ENCODE measurements at regions not wholly inside any gene's neighbourhood (a gene's known extent, or its start where the extent isn't known, plus 50 kb on each side); places are given as distances from the start of the nearest gene placed in this dataset.
A peak's percentile ranks its signal among the peaks of the same experiment; 100 is the strongest.

DNA sequence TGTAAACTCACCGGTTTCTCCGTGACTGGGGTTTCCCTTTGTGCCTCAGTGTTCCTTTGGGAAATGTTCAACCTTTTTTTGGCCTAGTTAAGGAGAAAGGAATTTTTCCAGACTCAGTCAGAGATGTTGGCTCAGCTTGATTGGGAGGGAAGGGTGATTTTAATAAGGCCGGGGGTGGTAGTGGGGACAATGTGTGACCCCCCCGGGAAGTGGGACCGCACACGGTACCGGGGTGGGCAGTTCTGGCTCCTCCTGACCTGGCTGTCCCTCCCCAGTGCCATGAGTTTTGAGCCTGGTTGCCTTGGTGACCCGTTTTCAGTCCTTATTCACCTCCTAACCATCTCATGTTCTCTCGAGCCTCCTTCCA lies 132.7 kb downstream of the SNX5 start:
- no peak for TF ChIP-seq CTCF (IDR thresholded peaks at IDR 0.05)
- TF ChIP-seq POLR2A (IDR thresholded peaks at IDR 0.05), result no peak
- peak overlapping the region; percentile 46 to 93 (median 76) for H3K27ac ChIP-seq
- peaks cover 0 to 24% (median 14%) of the 10 kb centered on the region in 3 donors for H3K4me1 ChIP-seq
- no peaks in the 10 kb centered on the region for H3K9me3 ChIP-seq
- WGBS, 2 donors, result 63 to 88% methylated on average over 4 to 8 of the region's 9 CpGs
- DNase-seq, result no peak
- no peak overlapping the region for H3K4me3 ChIP-seq
- H3K27me3 ChIP-seq, result no peaks in the 10 kb centered on the region
- intact Hi-C loops (cut with DNase I), result no loop called here
- no peaks in the 10 kb centered on the region for H3K36me3 ChIP-seq

GRCh38 chr20:17835240-17835933 lies 133.2 kb downstream of the SNX5 start:
- no peak for TF ChIP-seq POLR2A (IDR thresholded peaks at IDR 0.05)
- no peak for TF ChIP-seq CTCF (IDR thresholded peaks at IDR 0.05)
- no peaks in the 10 kb centered on the region for H3K9me3 ChIP-seq
- intact Hi-C loops (cut with DNase I), result no loop called here
- H3K27ac ChIP-seq, result peak overlapping the region; percentile 46 to 93 (median 76)
- no peaks in the 10 kb centered on the region for H3K36me3 ChIP-seq
- DNase-seq, result no peak
- no peaks in the 10 kb centered on the region for H3K27me3 ChIP-seq
- no peak overlapping the region for H3K4me3 ChIP-seq
- peaks cover 0 to 24% (median 14%) of the 10 kb centered on the region in 3 donors for H3K4me1 ChIP-seq
- 38 to 55% methylated on average over 9 to 12 of the region's 15 CpGs for WGBS, 2 donors

GRCh38 chr20:17834804-17835203 lies 133.8 kb downstream of the SNX5 start:
- intact Hi-C loops (cut with DNase I), result no loop called here
- peaks cover 0 to 24% (median 14%) of the 10 kb centered on the region in 3 donors for H3K4me1 ChIP-seq
- TF ChIP-seq POLR2A (IDR thresholded peaks at IDR 0.05) (no peak), CTCF (IDR thresholded peaks at IDR 0.05) (no peak)
- 54 to 62% methylated on average over 2 of the region's 2 CpGs for WGBS, 2 donors
- no peak overlapping the region for H3K27ac ChIP-seq
- no peaks in the 10 kb centered on the region for H3K27me3 ChIP-seq
- H3K36me3 ChIP-seq, result no peaks in the 10 kb centered on the region
- DNase-seq, result no peak
- no peak overlapping the region for H3K4me3 ChIP-seq
- H3K9me3 ChIP-seq, result no peaks in the 10 kb centered on the region

DNA sequence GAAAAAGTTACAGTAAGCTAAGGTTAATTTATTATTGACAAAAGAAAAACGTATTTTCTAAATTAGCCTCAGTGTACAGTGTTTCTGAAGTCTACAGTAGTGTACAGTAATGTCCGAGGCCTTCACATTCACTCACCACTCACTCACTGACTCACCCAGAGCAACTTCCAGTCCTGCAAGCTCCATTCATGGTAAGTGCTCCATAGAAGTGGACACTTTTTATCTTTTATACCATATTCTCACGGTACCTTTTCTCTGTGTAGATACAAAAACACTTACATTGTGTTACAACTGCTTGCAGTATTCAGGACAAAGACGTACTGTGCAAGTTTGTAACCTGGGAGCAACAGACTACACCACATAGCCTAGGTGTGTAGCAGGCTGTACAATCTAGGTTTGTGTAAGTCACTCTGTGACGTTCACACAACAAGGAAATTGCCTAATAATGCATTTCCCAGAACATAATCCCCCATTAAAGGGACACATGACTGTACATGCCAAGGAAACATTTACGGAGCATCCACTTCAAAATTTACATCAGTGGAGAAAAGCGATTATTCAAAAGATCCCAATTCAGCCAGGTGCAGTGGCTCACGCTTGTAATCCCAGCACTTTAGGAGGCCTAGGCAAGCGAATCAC lies 133.4 kb downstream of the BANF2 start:
- Histone ChIP-seq H3K27me3 (no peaks in the 10 kb centered on the region), H3K9me3 (no peaks in the 10 kb centered on the region), H3K4me3 (no peak overlapping the region), H3K27ac (no peak overlapping the region), H3K36me3 (no peaks in the 10 kb centered on the region), H3K4me1 (peaks cover 0 to 24% (median 14%) of the 10 kb centered on the region in 3 donors)
- WGBS, 2 donors, result 50 to 71% methylated on average over 9 of the region's 9 CpGs
- TF ChIP-seq CTCF (IDR thresholded peaks at IDR 0.05), result no peak
- no peak for TF ChIP-seq POLR2A (IDR thresholded peaks at IDR 0.05)
- intact Hi-C loops (cut with DNase I), result no loop called here
- DNase-seq, result no peak

GRCh38 chr20:17832236-17832915 lies 132.6 kb downstream of the BANF2 start:
- intact Hi-C loops (cut with DNase I), result no loop called here

More at GRCh38 chr20:17832236-17832915, 132.6 kb downstream of the BANF2 start:
- 64 to 66% methylated on average over 6 to 8 of the region's 9 CpGs for WGBS, 2 donors
- Histone ChIP-seq H3K4me3 (no peak overlapping the region), H3K36me3 (no peaks in the 10 kb centered on the region), H3K27me3 (no peaks in the 10 kb centered on the region), H3K4me1 (peaks cover 0 to 24% (median 14%) of the 10 kb centered on the region in 3 donors), H3K27ac (no peak overlapping the region), H3K9me3 (no peaks in the 10 kb centered on the region)
- TF ChIP-seq POLR2A (IDR thresholded peaks at IDR 0.05) (no peak), CTCF (IDR thresholded peaks at IDR 0.05) (no peak)
- DNase-seq, result no peak
